Peyer's patch (tissue), 4 donors: ENCODE measurements at regions not wholly inside any gene's neighbourhood (a gene's known extent, or its start where the extent isn't known, plus 50 kb on each side); places are given as distances from the start of the nearest gene placed in this dataset.

Experiments
- CTCF ChIP-seq, 6 experiments: fragments of 450-650 bp in 4 of 6; fragments of 200-600 bp in 2 of 6; sonication (generic) in 1 of 6; IDR thresholded peaks; one replicate each; pipeline ENCODE4 v1.5.1; 2017 to 2019; ENCODE audit warnings: antibody characterized with exemption in 6 of 6, mild to moderate bottlenecking in 3 of 6, moderate library complexity in 1 of 6
- POLR2A ChIP-seq, 2 donors: fragments of 450-650 bp; IDR thresholded peaks; one replicate each; pipeline ENCODE4 v1.5.1; 2017; ENCODE audit warnings: antibody characterized with exemption in 2 of 2, mild to moderate bottlenecking in 2 of 2, moderate library complexity in 2 of 2

GRCh38 chr18:60059216-60059615, 159.4 kb downstream of the PMAIP1 start:
- TF ChIP-seq CTCF (IDR thresholded peaks at IDR 0.05) (no peak), POLR2A (IDR thresholded peaks at IDR 0.05) (no peak)
